AG04450 (cell line): ENCODE measurements at regions not wholly inside any gene's neighbourhood (a gene's known extent, or its start where the extent isn't known, plus 50 kb on each side); places are given as distances from the start of the nearest gene placed in this dataset.

Experiments
- CTCF ChIA-PET: fragments of 300-600, 350-600 bp; formaldehyde crosslinking; extraction: SDS; loops from one replicate; lab custom pipeline; 2022; ENCODE audit warnings: antibody characterized with exemption, inconsistent platforms; lab: Charles Lee
- POLR2A ChIA-PET: fragments of 350-600 bp; formaldehyde crosslinking; extraction: SDS; loops from one replicate; lab custom pipeline; 2021; ENCODE audit warnings: antibody characterized with exemption, inconsistent platforms; lab: Yijun Ruan, JAX
- DNase-seq: peaks from one replicate; pipeline ENCODE4 v3.0.0-alpha.2; 2011; ENCODE audit warnings: low read depth, low spot score
- H3K27ac ChIP-seq: one replicate; pipeline ENCODE4 v1.5.1; 2012; ENCODE audit warnings: low read depth, low read length, control low read depth
- H3K27me3 ChIP-seq: one replicate; pipeline ENCODE4 v1.6.0; 2012; ENCODE audit warnings: low read length; ENCODE audit not compliant: control insufficient read depth, insufficient read depth
- H3K4me3 ChIP-seq: 2 replicates; pipeline ENCODE4 v1.5.1; 2011; ENCODE audit warnings: mild to moderate bottlenecking, low read depth, low read length, control low read depth
- H3K9me3 ChIP-seq: 2 replicates; pipeline ENCODE4 v1.5.1; 2012; ENCODE audit warnings: low read length; ENCODE audit not compliant: control insufficient read depth, insufficient read depth
- CTCF ChIP-seq: IDR thresholded peaks from 2 replicates; pipeline ENCODE4 v1.5.1; 2011; ENCODE audit warnings: low read depth, low read length, control low read depth, inconsistent platforms

GRCh38 chr7:22876986-22877729, 54.5 kb upstream of the TOMM7 start:
- POLR2A ChIA-PET, result no interaction called here
- CTCF ChIA-PET, result interaction anchor here (1.1 kb wide), 2 partner anchors 178 to 209 kb away, joined by 3 to 4 read pairs; no protein-coding TSS in a partner anchor
- no peak for TF ChIP-seq CTCF
- H3K4me3 ChIP-seq, result no peak overlapping the region
- no peaks in the 10 kb centered on the region for H3K27me3 ChIP-seq
- no peak for DNase-seq
- no peaks in the 10 kb centered on the region for H3K9me3 ChIP-seq
- H3K27ac ChIP-seq, result no peak overlapping the region

- no peak for TF ChIP-seq CTCF
- POLR2A ChIA-PET, result no interaction called here
- Histone ChIP-seq H3K27ac (no peak overlapping the region), H3K9me3 (no peaks in the 10 kb centered on the region), H3K4me3 (no peak overlapping the region), H3K27me3 (no peaks in the 10 kb centered on the region)
- no peak for DNase-seq
- CTCF ChIA-PET, result interaction anchor here (1.7 kb wide), 1 partner anchor 22 kb away, joined by 4 read pairs; no protein-coding TSS in a partner anchor
These were observed 52.8 kb upstream of the TOMM7 start for GRCh38 chr7:22875470-22875869.

- ChIA-PET POLR2A (interaction anchor here (0.6 kb wide), 1 partner anchor 309 kb away, joined by 8 read pairs; no protein-coding TSS in a partner anchor), CTCF (interaction anchor here (1.7 kb wide), 1 partner anchor 21 kb away, joined by 4 read pairs; no protein-coding TSS in a partner anchor)
- TF ChIP-seq CTCF, result no peak
These were observed 52.3 kb upstream of the TOMM7 start for GRCh38 chr7:22874904-22875303.

More at GRCh38 chr7:22874904-22875303, 52.3 kb upstream of the TOMM7 start:
- Histone ChIP-seq H3K27ac (no peak overlapping the region), H3K27me3 (no peaks in the 10 kb centered on the region), H3K4me3 (no peak overlapping the region), H3K9me3 (peaks cover 1% of the 10 kb centered on the region; the same call in 1 of the 2 replicates)
- DNase-seq, result no peak
